ENCODE measurements at regions not wholly inside any gene's neighbourhood (a gene's known extent, or its start where the extent isn't known, plus 50 kb on each side); places are given as distances from the start of the nearest gene placed in this dataset.

GRCh38 chr16:66007717-66008116, 358.8 kb upstream of the CDH5 start:
- no peaks in the 10 kb centered on the region for H3K36me3 ChIP-seq (ENCODE audit: control insufficient read depth in 2 of 4, insufficient read depth in 4 of 4, low read length in 3 of 4)
- no peak overlapping the region for H3K4me2 ChIP-seq (ENCODE audit: insufficient read depth in 1 of 2, low read depth in 2 of 2, low read length in 2 of 2)
- no peak for TF ChIP-seq SP2 (IDR thresholded peaks at IDR 0.05; ENCODE audit: low read length)
- no peak for TF ChIP-seq RAD21 (IDR thresholded peaks at IDR 0.05 in 1 of 2, conservative IDR thresholded peaks at IDR 0.05 in 1 of 2; ENCODE audit: low read depth in 2 of 2, low read length in 2 of 2)
- TF ChIP-seq TEAD4 (IDR thresholded peaks at IDR 0.05; ENCODE audit: low read depth, low read length), result no peak
- no peak for TF ChIP-seq RBBP5 (IDR thresholded peaks at IDR 0.05; ENCODE audit: borderline replicate concordance, low read depth, low read length)
- TF ChIP-seq CREB1 (IDR thresholded peaks at IDR 0.05), result no peak
- no peak for TF ChIP-seq NANOG (IDR thresholded peaks at IDR 0.05; ENCODE audit: insufficient read depth, low read depth, low read length, poor library complexity, severe bottlenecking)
- TF ChIP-seq SIN3A (conservative IDR thresholded peaks at IDR 0.05 in 1 of 2, IDR thresholded peaks at IDR 0.05 in 1 of 2; ENCODE audit: low read depth in 1 of 2, low read length in 2 of 2), result no peak
- TF ChIP-seq MAX (IDR thresholded peaks at IDR 0.05), result no peak
- TF ChIP-seq KDM5A (IDR thresholded peaks at IDR 0.05; ENCODE audit: low read length), result no peak
- no peak for TF ChIP-seq GTF2F1 (IDR thresholded peaks at IDR 0.05; ENCODE audit: borderline replicate concordance, low read depth, low read length)
- no peak for TF ChIP-seq CHD1 (IDR thresholded peaks at IDR 0.05; ENCODE audit: low read depth, low read length)
- TF ChIP-seq E2F6 (IDR thresholded peaks at IDR 0.05), result no peak
- TF ChIP-seq EGR1 (IDR thresholded peaks at IDR 0.05; ENCODE audit: borderline replicate concordance, low read depth, low read length), result no peak
- no peak for TF ChIP-seq BACH1 (IDR thresholded peaks at IDR 0.05; ENCODE audit: low read length)

More at GRCh38 chr16:66007717-66008116, 358.8 kb upstream of the CDH5 start:
- Histone ChIP-seq H3K4me3 (ENCODE audit: extremely low read depth in 1 of 4, insufficient read depth in 2 of 4, low read depth in 3 of 4, low read length in 4 of 4) (no peak overlapping the region), H3K14ac (ENCODE audit: insufficient read length) (no peak overlapping the region), H3K23ac (ENCODE audit: insufficient read length) (no peak overlapping the region), H3K18ac (ENCODE audit: extremely low read depth, low read length) (no peak overlapping the region), H3K27me3 (replicated peaks in 1 of 4; ENCODE audit: control insufficient read depth in 3 of 4, extremely low read depth in 1 of 4, insufficient read depth in 3 of 4, low read length in 3 of 4) (no peaks in the 10 kb centered on the region; a peak in 1 of 7 replicates), H3K23me2 (ENCODE audit: low read depth, low read length) (no peaks in the 10 kb centered on the region), H3K79me1 (ENCODE audit: low read depth, low read length) (no peaks in the 10 kb centered on the region), H2BK20ac (ENCODE audit: low read length) (no peak overlapping the region), H4K91ac (replicated peaks; ENCODE audit: insufficient read length, low read length) (no peak overlapping the region), H3K27ac (ENCODE audit: low read depth, low read length) (no peak overlapping the region), H2AK5ac (ENCODE audit: low read depth, low read length) (no peak overlapping the region), H2BK12ac (ENCODE audit: low read depth, low read length) (no peak overlapping the region), H2BK15ac (ENCODE audit: low read length) (no peak overlapping the region), H4K8ac (ENCODE audit: extremely low read depth, insufficient read depth, low read length) (no peak overlapping the region), H3K4ac (replicated peaks; ENCODE audit: insufficient read length, low read depth, low read length) (no peak overlapping the region), H3K9ac (replicated peaks in 1 of 4; ENCODE audit: extremely low read depth in 1 of 4, low read depth in 3 of 4, low read length in 3 of 4) (no peak overlapping the region), H4K20me1 (replicated peaks in 1 of 2; ENCODE audit: control insufficient read depth in 1 of 2, insufficient read depth in 2 of 2, low read length in 2 of 2) (no peaks in the 10 kb centered on the region), H2AFZ (ENCODE audit: low read length) (no peak overlapping the region), H2BK5ac (ENCODE audit: low read depth, low read length) (no peak overlapping the region), H3K56ac (replicated peaks; ENCODE audit: insufficient read length, low read depth, low read length) (no peak overlapping the region), H3K79me2 (ENCODE audit: control insufficient read depth in 1 of 2, insufficient read depth in 2 of 2, low read length in 2 of 2) (no peaks in the 10 kb centered on the region), H4K5ac (ENCODE audit: insufficient read length, low read depth, low read length) (no peak overlapping the region), H3K9me3 (ENCODE audit: insufficient read depth in 2 of 2, low read depth in 1 of 2, low read length in 1 of 2) (no peaks in the 10 kb centered on the region), H3K4me1 (replicated peaks in 1 of 4; ENCODE audit: control insufficient read depth in 3 of 4, insufficient read depth in 4 of 4, low read length in 3 of 4) (no peaks in the 10 kb centered on the region; a peak in 1 of 7 replicates), H2BK120ac (replicated peaks; ENCODE audit: low read depth, low read length) (no peak overlapping the region)
- POLR2A ChIA-PET (ENCODE audit: partially characterized antibody), result no interaction called here
- WGBS, 2 experiments (ENCODE audit: extremely low coverage in 1 of 2, insufficient coverage in 1 of 2, insufficient read length in 1 of 2, insufficient replicate concordance in 2 of 2, low coverage in 1 of 2, low lambda C conversion rate in 2 of 2, missing lambda C conversion rate in 1 of 2), result 81% methylated on average over 6 of the region's 6 CpGs; no CpG with 5 or more reads in 1 of the 2 experiments
- no peak for DNase-seq (ENCODE audit: low read depth in 1 of 2, low spot score in 2 of 2)
- CTCF ChIA-PET (ENCODE audit: partially characterized antibody), result interaction anchor here (0.7 to 2.2 kb wide), 5 partner anchors 16 to 263 kb away, joined by 3 to 8 read pairs (median 3); no protein-coding TSS in a partner anchor
- FAIRE-seq, result no peak

Data from H1 (cell line).